Kidney (tissue), 13 donors: ENCODE measurements at regions not wholly inside any gene's neighbourhood (a gene's known extent, or its start where the extent isn't known, plus 50 kb on each side); places are given as distances from the start of the nearest gene placed in this dataset.

Source experiments
- DNase-seq, 5 donors: peaks; one replicate each; pipeline ENCODE4 v3.0.0-alpha.2; 2013 to 2020
- FAIRE-seq: peaks from 2 replicates; lab custom pipeline; 2012; peaks lifted over from hg19 to GRCh38; lab: Jason Lieb, UNC
- H3K27ac ChIP-seq, 2 donors: one replicate each; pipeline ENCODE4 v1.7.0; 2013; ENCODE audit warnings: low read depth in 2 of 2, low read length in 2 of 2, inconsistent platforms in 1 of 2
- H3K27me3 ChIP-seq: one replicate; pipeline ENCODE4 v1.7.1; 2013; ENCODE audit warnings: low read length, inconsistent platforms; ENCODE audit not compliant: control insufficient read depth, insufficient read depth
- H3K36me3 ChIP-seq, 3 donors: one replicate each; pipeline versions ENCODE4 v1.7.0 to v1.7.1; 2013; ENCODE audit warnings: low read length in 3 of 3, control low read depth in 1 of 3, inconsistent platforms in 1 of 3; ENCODE audit not compliant: insufficient read depth in 3 of 3, control insufficient read depth in 2 of 3
- H3K4me1 ChIP-seq, 3 donors: one replicate each; pipeline versions ENCODE4 v1.7.0 to v1.7.1; 2013; ENCODE audit warnings: low read length in 3 of 3, inconsistent platforms in 1 of 3, low read depth in 1 of 3; ENCODE audit not compliant: control insufficient read depth in 2 of 3, insufficient read depth in 2 of 3
- H3K4me3 ChIP-seq, 3 donors: one replicate each; pipeline versions ENCODE4 v1.7.0 to v1.8.1; 2013; ENCODE audit warnings: low read length in 3 of 3, control low read depth in 1 of 3, inconsistent platforms in 1 of 3
- H3K9ac ChIP-seq, 3 donors: one replicate each; pipeline versions ENCODE4 v1.7.0 to v1.7.1; 2013; ENCODE audit warnings: low read length in 3 of 3, control low read depth in 1 of 3, inconsistent platforms in 1 of 3
- H3K9me3 ChIP-seq, 3 donors: one replicate each; pipeline versions ENCODE4 v1.7.0 to v1.7.1; 2013; ENCODE audit warnings: low read length in 3 of 3, control low read depth in 1 of 3, inconsistent platforms in 1 of 3; ENCODE audit not compliant: control insufficient read depth in 2 of 3, insufficient read depth in 1 of 3
- CTCF ChIP-seq: IDR thresholded peaks from 3 replicates; pipeline ENCODE4 v1.5.1; 2012; ENCODE audit warnings: mild to moderate bottlenecking, moderate library complexity, borderline replicate concordance; ENCODE audit not compliant: insufficient read depth; ENCODE audit errors: extremely low read depth
- intact Hi-C: fragments of 100-400 bp; cut with DNase I; formaldehyde crosslinking; loops from one replicate; pipeline ENCODE4 v1.11.1; 2022
- donor health status: control.
- donor health status: control.
- donor health status: control.
- donor health status: control.
- donor health status: control.
- donor health status: DM: yes; HTN: yes; CAD: no.
- donor health status: Normal renal cell carcinoma (clear cell type).

- FAIRE-seq: no peak
- Histone ChIP-seq H3K27ac (no peak overlapping the region), H3K27me3 (no peaks in the 10 kb centered on the region), H3K9ac (no peak overlapping the region), H3K36me3 (no peaks in the 10 kb centered on the region), H3K9me3 (peaks cover 0 to 3% (median 0%) of the 10 kb centered on the region in 3 donors), H3K4me1 (no peaks in the 10 kb centered on the region), H3K4me3 (no peak overlapping the region)
- no peak for DNase-seq
- no peak for TF ChIP-seq CTCF
- intact Hi-C loops: no loop called here
These were observed 118.0 kb upstream of the CRHR1 start for GRCh38 chr17:45666046-45666600.

DNA sequence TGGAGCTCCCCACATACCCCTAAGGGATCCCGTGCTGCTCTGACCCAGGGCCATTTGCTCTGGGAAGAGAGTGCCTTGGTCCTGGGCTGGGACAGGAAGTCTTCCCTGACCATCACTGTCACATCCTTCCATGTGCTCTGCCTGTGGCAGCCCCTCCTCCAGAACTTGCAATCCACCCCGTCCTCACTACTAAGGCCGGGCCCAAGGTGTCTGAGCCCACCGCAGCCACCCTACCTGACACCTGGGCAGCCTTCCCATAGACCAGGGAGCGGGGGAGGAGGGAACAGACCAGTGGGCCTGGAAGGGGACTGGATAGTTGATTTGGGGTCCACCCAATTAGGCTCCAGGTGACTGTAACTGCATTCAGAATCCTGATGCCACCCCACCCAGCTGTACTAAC, 117.5 kb upstream of the CRHR1 start:
- TF ChIP-seq CTCF: no peak

GRCh38 chr17:45667591-45668171, 116.4 kb upstream of the CRHR1 start:
- no peaks in the 10 kb centered on the region for H3K36me3 ChIP-seq
- no peak for FAIRE-seq
- no peak overlapping the region for H3K27ac ChIP-seq
- H3K9ac ChIP-seq: no peak overlapping the region
- H3K9me3 ChIP-seq: no peaks in the 10 kb centered on the region
- H3K4me1 ChIP-seq: no peaks in the 10 kb centered on the region
- no peak overlapping the region for H3K4me3 ChIP-seq
- intact Hi-C loops: no loop called here
- no peak for TF ChIP-seq CTCF
- H3K27me3 ChIP-seq: no peaks in the 10 kb centered on the region
- no peak for DNase-seq

More for the DNA sequence above, 117.5 kb upstream of the CRHR1 start:
- Histone ChIP-seq H3K9me3 (peaks cover 0 to 3% (median 0%) of the 10 kb centered on the region in 3 donors), H3K9ac (no peak overlapping the region), H3K36me3 (no peaks in the 10 kb centered on the region), H3K4me1 (no peaks in the 10 kb centered on the region), H3K4me3 (no peak overlapping the region), H3K27ac (no peak overlapping the region), H3K27me3 (no peaks in the 10 kb centered on the region)
- DNase-seq (no peak), FAIRE-seq (no peak)
- intact Hi-C loops: no loop called here

DNA sequence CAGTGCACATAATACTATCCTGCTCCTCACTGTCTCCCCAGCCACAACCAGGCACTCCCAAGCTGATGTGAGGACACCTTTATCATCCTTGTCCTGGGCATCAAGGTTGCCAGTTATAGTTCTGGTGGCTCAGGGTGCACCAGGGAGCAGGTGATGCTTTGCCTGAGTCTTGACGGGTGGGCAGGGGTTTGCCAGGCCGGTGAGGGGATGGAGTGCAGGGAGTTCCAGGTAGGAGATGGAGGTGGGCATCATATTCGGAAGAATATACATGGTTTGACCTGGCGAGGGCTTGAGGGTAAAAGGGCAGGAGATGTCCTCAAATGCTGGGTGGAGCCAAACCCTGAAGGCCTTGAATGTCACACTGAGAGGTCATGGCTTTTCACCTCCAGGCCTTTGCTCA, 115.8 kb upstream of the CRHR1 start:
- Histone ChIP-seq H3K4me1 (no peaks in the 10 kb centered on the region), H3K27ac (no peak overlapping the region), H3K36me3 (no peaks in the 10 kb centered on the region), H3K27me3 (no peaks in the 10 kb centered on the region), H3K9ac (no peak overlapping the region), H3K9me3 (no peaks in the 10 kb centered on the region), H3K4me3 (no peak overlapping the region)
- DNase-seq: no peak
- intact Hi-C loops: no loop called here
- TF ChIP-seq CTCF: no peak
- no peak for FAIRE-seq
